PFSK-1 (cell line): ENCODE measurements at regions not wholly inside any gene's neighbourhood (a gene's known extent, or its start where the extent isn't known, plus 50 kb on each side); places are given as distances from the start of the nearest gene placed in this dataset.

Experiments used
- FOXP2 ChIP-seq: optimal IDR thresholded peaks from 2 replicates; pipeline ENCODE3; 2011; ENCODE audit warnings: borderline replicate concordance, control low read depth, inconsistent platforms; ENCODE audit not compliant: insufficient read depth; ENCODE audit errors: extremely low read length, extremely low read depth
- POLR2AphosphoS5 ChIP-seq: IDR thresholded peaks from 2 replicates; pipeline ENCODE4 v1.6.1; 2012; ENCODE audit warnings: low read depth, mild to moderate bottlenecking, control low read depth, low read length, moderate library complexity
- REST ChIP-seq, 2 experiments: IDR thresholded peaks; 2 replicates each; pipeline versions ENCODE4 v1.6.1 to v1.8.0; 2011 to 2012; ENCODE audit warnings: low read depth in 2 of 2, low read length in 2 of 2, control low read depth in 1 of 2, inconsistent platforms in 1 of 2, mild to moderate bottlenecking in 1 of 2, moderate library complexity in 1 of 2; ENCODE audit not compliant: insufficient read depth in 1 of 2
- SIN3A ChIP-seq: IDR thresholded peaks from 2 replicates; pipeline ENCODE4 v1.6.1; 2012; ENCODE audit warnings: mild to moderate bottlenecking, low read length, moderate library complexity, borderline replicate concordance; ENCODE audit not compliant: insufficient read depth
- TAF1 ChIP-seq: IDR thresholded peaks from 2 replicates; pipeline ENCODE4 v1.6.1; 2012; ENCODE audit warnings: low read length, control low read depth, borderline replicate concordance; ENCODE audit not compliant: insufficient read depth

GRCh38 chr10:90407851-90408250, 450.0 kb downstream of the HTR7 start:
- TF ChIP-seq POLR2AphosphoS5 (no peak), TAF1 (no peak), REST (IDR thresholded peaks at IDR 0.05; ENCODE audit: insufficient read depth in 1 of 2, low read depth in 2 of 2, low read length in 2 of 2) (no peak), SIN3A (no peak), FOXP2 (no peak)
